Stimulated activated CD4-positive, alpha-beta T cell treated with anti-CD3 and anti-CD28 coated beads, TNF-alpha, amount 100 ng/mL, for 24 hours (primary cell): ENCODE measurements at regions not wholly inside any gene's neighbourhood (a gene's known extent, or its start where the extent isn't known, plus 50 kb on each side); places are given as distances from the start of the nearest gene placed in this dataset.
"Not testable (repeated sequence)": the region's sequence is repeated elsewhere in the genome, so short reads cannot be mapped to it uniquely, and the experiment has no call there.

ENCODE experiments used
- DNase-seq, 3 experiments: peaks; one replicate each; pipeline ENCODE4 v3.0.0-alpha.2; 2020; ENCODE audit warnings: low read depth in 3 of 3

GRCh38 chr6:97450087-97450486 lies 167.1 kb upstream of the MMS22L start:
- DNase-seq = no peak

GRCh38 chr6:97456070-97456469 lies 173.1 kb upstream of the MMS22L start:
- DNase-seq = no peak

GRCh38 chr6:97459535-97459934 lies 176.5 kb upstream of the MMS22L start:
- no peak for DNase-seq

DNA sequence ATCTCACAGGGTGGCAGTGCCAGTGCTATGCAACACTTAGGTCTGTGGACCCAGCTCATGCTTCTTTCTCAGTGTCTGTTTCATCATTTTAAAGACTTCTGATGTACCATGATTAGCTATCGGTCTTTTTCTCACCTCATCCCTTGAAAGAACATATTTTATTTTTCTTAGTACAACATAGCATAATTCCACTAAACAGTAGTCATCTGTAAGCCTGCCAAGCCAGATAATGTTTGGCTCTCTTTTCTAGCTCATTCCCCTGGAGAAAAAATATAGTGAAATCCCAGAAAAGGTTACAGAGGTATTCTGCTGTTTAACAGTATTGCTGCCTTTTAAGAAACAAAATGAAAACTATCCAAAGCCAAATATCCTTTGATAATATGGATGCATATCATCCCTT lies 177.0 kb upstream of the MMS22L start:
- DNase-seq = no peak

- no peak for DNase-seq
Measured at GRCh38 chr6:97460394-97461080, 177.5 kb upstream of the MMS22L start.

DNA sequence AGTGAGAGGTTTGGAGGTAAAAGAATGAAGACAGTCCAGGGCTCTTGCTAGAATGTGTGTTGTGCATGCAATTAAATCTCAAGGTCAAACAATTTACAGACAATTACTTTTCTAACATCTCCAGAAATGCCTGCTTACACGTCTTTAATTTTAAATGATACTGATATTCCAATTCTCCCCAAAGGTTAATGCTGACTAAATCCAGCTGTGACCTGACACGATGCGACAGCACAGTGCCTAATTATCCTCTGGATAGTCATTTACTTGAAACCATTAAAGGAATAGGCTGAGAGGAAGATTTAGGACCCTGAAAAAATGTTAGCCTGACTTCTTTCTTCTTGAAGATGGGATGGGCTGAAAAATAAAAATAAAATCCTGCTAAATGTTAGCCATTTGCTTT lies 178.2 kb upstream of the MMS22L start:
- DNase-seq = no peak

GRCh38 chr6:97462031-97462430 lies 179.0 kb upstream of the MMS22L start:
- no peak for DNase-seq

DNA sequence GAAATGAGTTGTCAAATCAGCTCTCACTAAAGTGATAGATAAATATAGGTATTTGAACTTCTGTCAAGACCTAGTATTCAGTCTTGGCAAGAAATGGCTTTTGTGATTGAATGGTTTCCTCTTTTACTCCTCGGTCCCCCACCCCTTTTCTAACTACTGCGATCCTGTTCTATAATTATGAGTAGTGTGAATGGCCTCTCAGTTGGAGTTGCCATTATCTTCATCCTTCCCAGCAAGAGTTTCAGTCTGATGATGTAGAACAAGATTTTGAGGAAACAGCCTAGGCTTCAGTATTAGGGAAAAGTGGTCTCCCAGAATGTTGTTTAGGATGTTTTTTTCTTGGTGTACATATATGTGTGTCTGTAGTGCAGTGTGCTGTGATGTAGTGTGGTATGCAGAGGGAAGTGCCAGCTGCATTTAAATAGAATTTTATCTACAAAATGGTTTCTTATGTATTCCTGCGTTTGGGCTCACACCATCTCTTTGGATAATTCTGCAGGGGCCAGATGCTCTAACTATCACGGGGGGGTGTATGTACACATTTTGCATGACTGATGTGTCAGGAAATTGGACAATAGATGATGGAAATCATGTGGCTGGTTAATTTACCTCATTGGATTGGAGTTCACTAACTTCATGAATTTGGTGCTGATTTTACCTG lies 180.1 kb upstream of the MMS22L start:
- no peak for DNase-seq

GRCh38 chr6:97465877-97466561 lies 183.0 kb upstream of the MMS22L start:
- DNase-seq = no peak

DNA sequence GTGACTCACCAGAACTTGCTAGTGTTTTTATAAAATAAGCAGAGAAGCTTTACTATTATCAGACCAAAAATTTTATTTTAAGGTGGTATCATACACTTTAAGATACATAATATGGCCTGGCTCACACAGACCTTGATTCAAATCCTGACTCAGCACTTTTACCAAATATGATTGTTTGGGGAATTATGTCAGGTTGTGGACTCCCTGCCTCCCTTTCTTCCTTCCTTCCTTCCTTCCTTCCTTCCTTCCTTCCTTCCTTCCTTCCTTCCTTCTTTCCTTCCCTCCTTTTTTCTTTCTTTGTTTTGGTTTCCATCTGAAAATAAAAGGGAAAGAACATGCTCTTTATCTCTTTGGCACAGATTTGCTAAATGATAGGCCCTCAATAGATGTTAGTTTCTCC lies 186.0 kb upstream of the MMS22L start:
- DNase-seq = no peak

DNA sequence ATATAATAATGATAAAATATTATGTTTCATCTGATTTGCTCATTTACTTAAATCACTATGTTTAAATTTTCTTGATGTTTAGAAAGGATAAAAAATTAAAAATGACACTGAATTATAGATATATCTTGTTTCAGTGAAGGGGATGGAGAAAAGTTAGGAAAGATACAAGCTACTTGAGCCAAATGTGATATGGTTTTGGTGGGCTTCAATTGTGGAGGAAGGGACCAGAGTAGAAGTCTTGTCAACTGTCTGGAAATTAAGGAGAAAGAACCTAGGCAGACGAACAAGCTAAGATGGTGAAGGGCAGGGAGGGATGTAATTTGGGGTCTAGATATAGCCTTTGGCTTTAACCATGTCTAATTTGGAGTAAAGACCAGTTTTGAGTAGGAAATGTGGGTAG lies 186.4 kb upstream of the MMS22L start:
- no peak for DNase-seq

- no peak for DNase-seq
Measured at GRCh38 chr6:97470322-97470721, 187.3 kb upstream of the MMS22L start.

GRCh38 chr6:97473979-97474378 lies 191.0 kb upstream of the MMS22L start:
- DNase-seq = no peak

- peak; percentile 34 to 50 (median 49) for DNase-seq
Measured at GRCh38 chr6:97497713-97498331, 214.8 kb upstream of the MMS22L start.

DNA sequence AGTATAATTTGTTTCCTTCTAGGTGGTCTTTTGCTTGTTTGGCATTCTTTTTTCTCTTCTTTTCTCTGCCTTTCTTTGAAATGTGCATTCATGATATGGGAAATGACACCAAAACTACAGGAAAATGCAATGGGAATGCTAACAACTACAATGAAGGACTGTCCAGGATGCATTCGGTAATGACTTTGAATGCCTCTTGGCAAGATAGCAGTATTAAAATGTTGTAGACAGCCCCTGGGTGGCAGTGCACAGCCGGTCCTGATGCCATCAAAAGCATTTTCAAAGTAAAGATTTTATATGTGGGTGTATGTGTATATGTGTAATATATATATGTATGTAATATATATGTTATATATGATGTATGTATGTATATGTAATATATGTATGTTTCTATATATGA lies 218.8 kb upstream of the MMS22L start:
- DNase-seq = no peak

DNA sequence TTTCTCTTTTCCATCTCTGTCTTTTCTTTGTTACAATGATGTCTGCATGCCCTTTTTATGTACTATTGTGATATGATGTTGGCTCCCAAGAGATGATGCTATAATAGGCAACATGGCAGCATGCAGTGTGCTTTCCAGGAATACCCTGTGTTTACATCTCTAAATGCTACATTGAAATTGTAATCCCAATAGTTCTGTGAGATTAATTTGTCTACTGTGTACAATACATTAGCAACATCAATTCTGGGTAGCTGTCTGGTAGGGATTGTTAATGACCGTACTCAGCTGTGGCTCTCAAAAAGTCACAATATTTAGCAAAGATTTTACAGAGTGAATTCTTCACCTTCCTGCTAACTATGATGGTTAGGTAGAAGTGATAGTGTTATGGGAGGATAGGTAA lies 225.6 kb upstream of the MMS22L start:
- DNase-seq = no peak

GRCh38 chr6:97513260-97513659 lies 230.2 kb upstream of the MMS22L start:
- DNase-seq = not testable (repeated sequence)

DNA sequence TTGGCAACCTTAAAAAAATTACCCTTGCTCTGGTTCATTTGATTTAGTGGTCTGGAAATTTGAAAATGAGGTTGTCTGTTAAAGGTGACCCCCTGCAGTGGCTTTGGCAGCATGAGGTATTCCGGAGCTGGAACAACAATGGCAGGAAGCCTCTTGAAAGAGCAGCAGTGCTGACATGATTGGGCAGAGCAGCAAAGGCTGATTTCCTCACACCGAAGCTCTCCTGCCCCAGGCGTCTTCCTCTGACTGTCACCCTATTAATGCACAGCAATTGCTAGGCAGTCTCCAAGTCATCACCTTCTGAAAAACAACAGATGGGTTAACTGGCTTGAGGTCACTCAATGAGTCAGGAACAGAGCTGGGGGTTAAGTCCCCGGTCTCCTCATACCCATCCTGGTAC lies 241.8 kb upstream of the MMS22L start:
- no peak for DNase-seq

- no peak for DNase-seq
Measured at GRCh38 chr6:97535800-97536199, 252.8 kb upstream of the MMS22L start.

DNA sequence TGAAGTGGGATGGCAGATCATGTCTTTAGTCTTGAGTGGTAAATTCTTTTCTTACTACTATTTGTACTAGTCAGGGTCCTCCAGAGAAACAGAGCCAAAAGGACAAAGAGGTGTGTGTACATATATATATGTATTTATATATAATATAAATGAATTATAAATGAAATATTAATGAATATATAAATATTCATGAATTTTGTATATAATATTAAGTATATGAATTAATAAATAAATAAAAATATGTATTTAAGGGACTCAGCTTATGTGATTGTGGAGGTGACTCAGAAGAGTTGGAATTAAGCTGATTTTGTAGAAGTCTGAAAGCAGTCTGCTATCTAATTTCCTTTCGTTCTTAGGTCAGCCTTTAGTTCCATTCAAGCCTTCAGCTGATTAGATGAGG lies 265.3 kb upstream of the MMS22L start:
- no peak for DNase-seq

GRCh38 chr6:97557355-97557754 lies 274.3 kb upstream of the MMS22L start:
- DNase-seq = no peak

- no peak for DNase-seq
Measured at GRCh38 chr6:97563529-97563928, 280.5 kb upstream of the MMS22L start.

- DNase-seq = no peak
Measured at GRCh38 chr6:97572943-97573342, 289.9 kb upstream of the MMS22L start.
